ENCODE measurements at regions not wholly inside any gene's neighbourhood (a gene's known extent, or its start where the extent isn't known, plus 50 kb on each side); places are given as distances from the start of the nearest gene placed in this dataset.

DNA sequence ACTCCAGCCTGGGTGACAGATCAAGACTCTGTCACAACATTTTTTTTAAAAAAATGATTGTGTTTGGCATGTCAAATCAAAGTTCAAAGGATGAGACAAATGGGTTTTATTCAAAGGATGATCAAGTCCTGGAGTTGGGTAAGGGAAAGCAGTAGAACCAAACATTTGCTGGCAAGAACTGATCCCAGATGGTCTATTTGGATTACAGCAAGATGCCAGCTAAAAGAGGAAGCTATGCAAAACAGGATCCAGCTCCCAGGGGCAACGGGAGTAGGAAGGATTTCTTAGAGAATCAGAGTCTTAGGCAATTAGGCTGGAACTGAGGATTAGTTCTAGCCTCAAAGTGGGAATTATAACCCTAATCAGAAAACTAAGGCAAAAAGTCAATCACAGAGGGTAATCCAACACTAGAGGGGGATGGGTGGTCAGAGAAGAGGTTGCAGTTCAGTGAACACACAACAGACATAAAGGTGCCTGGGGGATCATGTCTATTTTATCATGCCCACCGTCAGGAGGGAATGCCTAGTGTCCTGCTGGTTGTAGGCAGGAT is 133.0 kb upstream of the PLS3 start:
- TF ChIP-seq, protein P1, sequence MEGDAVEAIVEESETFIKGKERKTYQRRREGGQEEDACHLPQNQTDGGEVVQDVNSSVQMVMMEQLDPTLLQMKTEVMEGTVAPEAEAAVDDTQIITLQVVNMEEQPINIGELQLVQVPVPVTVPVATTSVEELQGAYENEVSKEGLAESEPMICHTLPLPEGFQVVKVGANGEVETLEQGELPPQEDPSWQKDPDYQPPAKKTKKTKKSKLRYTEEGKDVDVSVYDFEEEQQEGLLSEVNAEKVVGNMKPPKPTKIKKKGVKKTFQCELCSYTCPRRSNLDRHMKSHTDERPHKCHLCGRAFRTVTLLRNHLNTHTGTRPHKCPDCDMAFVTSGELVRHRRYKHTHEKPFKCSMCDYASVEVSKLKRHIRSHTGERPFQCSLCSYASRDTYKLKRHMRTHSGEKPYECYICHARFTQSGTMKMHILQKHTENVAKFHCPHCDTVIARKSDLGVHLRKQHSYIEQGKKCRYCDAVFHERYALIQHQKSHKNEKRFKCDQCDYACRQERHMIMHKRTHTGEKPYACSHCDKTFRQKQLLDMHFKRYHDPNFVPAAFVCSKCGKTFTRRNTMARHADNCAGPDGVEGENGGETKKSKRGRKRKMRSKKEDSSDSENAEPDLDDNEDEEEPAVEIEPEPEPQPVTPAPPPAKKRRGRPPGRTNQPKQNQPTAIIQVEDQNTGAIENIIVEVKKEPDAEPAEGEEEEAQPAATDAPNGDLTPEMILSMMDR (IDR thresholded peaks at IDR 0.05; ENCODE audit: low read depth, low read length), result no peak
- no peak for TF ChIP-seq EZH2phosphoT487 (IDR thresholded peaks at IDR 0.05; ENCODE audit: low read depth)
